ENCODE measurements at regions not wholly inside any gene's neighbourhood (a gene's known extent, or its start where the extent isn't known, plus 50 kb on each side); places are given as distances from the start of the nearest gene placed in this dataset.
A peak's percentile ranks its signal among the peaks of the same experiment; 100 is the strongest.

DNA sequence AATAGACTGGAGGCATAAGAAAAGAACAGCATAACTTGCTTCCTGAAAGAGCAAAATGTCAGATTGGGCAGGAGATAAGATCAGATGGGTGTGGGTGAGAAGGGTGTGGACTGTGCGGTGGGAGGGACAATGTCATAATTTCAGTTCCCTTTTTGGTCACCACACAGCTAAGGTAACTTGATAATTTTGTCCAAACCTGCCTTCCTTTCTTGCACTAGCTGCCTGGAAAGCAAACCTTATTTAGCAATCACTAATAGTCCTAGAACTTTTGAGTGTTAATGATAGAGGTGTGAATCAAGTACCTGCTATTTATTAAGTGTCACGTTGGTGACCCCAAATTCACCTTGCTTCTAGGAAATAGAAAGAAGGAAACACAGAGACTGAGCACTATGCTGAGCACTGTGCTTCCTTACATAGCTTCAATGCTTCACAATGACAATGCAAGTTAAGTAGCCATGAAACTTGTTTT, 72.4 kb upstream of the SP4 start:
- H3K27me3 ChIP-seq (replicated peaks in 1 of 2; ENCODE audit: control insufficient read depth in 2 of 2, insufficient read depth in 2 of 2, low read length in 1 of 2), result no peaks in the 10 kb centered on the region
- H3K27ac ChIP-seq (ENCODE audit: control insufficient read depth, insufficient read depth), result peak overlapping the region; percentile 84
- H3K4me2 ChIP-seq (ENCODE audit: control insufficient read depth, insufficient read depth), result peak overlapping the region; percentile 33
- in situ Hi-C loops (cut with MboI) (loop anchor here (10.0 to 25.0 kb wide), 2 partner anchors 589 to 1118 kb away; partner anchors contain the start of gene CDCA7L), intact Hi-C loops (cut with micrococcal nuclease; ENCODE audit: unreplicated experiment) (loop anchor here (1.0 to 10.0 kb wide), 2 partner anchors 72 to 589 kb away; partner anchors contain the start of gene CDCA7L)
- no peak overlapping the region for H3K9ac ChIP-seq (ENCODE audit: control insufficient read depth, insufficient read depth, low read length)
- CTCF ChIA-PET, result interaction anchor here (0.7 to 2.0 kb wide), 5 partner anchors 9 to 99 kb away, joined by 3 to 8 read pairs (median 4); no protein-coding TSS in a partner anchor
- DNase-seq (ENCODE audit: low read depth, low spot score) (peak; percentile 97), FAIRE-seq (peak; percentile 80), ATAC-seq (peak; percentile 84)
- peaks cover 47% of the 10 kb centered on the region for H3K4me1 ChIP-seq (ENCODE audit: control insufficient read depth, insufficient read depth, low read length)
- WGBS (ENCODE audit: insufficient coverage, insufficient replicate concordance, low lambda C conversion rate, missing lambda C conversion rate), result 0% methylated on average over 2 of the region's 2 CpGs
- no peak overlapping the region for H2AFZ ChIP-seq (ENCODE audit: control insufficient read depth, low read depth, low read length)
- H3K4me3 ChIP-seq, result peak overlapping the region; percentile 8; the same call in 1 of the 2 replicates
- H3K36me3 ChIP-seq (ENCODE audit: control insufficient read depth in 2 of 2, insufficient read depth in 2 of 2, low read length in 1 of 2), result no peaks in the 10 kb centered on the region
- RAD21 ChIA-PET (ENCODE audit: unreplicated experiment), result interaction anchor here (0.5 to 2.8 kb wide), 14 partner anchors 10 to 584 kb away, joined by 3 to 18 read pairs (median 4); partner anchors contain the start of gene SP4
- POLR2A ChIA-PET, result interaction anchor here (0.6 to 1.3 kb wide), 5 partner anchors 9 to 257 kb away, joined by 3 to 13 read pairs (median 3); partner anchors contain the start of gene SP4
- SMC1A ChIA-PET (ENCODE audit: uncharacterized antibody, unreplicated experiment), result interaction anchor here (0.9 to 4.6 kb wide), 10 partner anchors 9 to 93 kb away, joined by 3 to 40 read pairs (median 7); partner anchors contain the start of gene SP4
- no TSS peak for BruUV-seq (replicated peaks)
- H4K20me1 ChIP-seq (ENCODE audit: control insufficient read depth, insufficient read depth), result no peaks in the 10 kb centered on the region
- no peaks in the 10 kb centered on the region for H3K79me2 ChIP-seq (ENCODE audit: control insufficient read depth, insufficient read depth, low read length)
- peaks cover 3% of the 10 kb centered on the region for H3K9me3 ChIP-seq (replicated peaks; ENCODE audit: control insufficient read depth, insufficient read depth, low read length)
- TF ChIP-seq TCF12 (IDR thresholded peaks at IDR 0.05; ENCODE audit: low read depth, low read length) (peak; percentile 76; the same call in 1 of the 2 replicates), NR2F1 (conservative IDR thresholded peaks at IDR 0.05) (peak; percentile 94), SREBF1 (IDR thresholded peaks at IDR 0.05; ENCODE audit: low read length) (no peak), ZNF622 (IDR thresholded peaks at IDR 0.05) (no peak), HDGF (IDR thresholded peaks at IDR 0.05) (peak; percentile 71; the same call in 1 of the 2 replicates), GATAD2B (conservative IDR thresholded peaks at IDR 0.05; ENCODE audit: low read depth) (peak; percentile 48; the same call in 1 of the 2 replicates), KAT2A (conservative IDR thresholded peaks at IDR 0.05; ENCODE audit: control insufficient read depth, low read depth, low read length) (no peak), EP300 (IDR thresholded peaks at IDR 0.05; ENCODE audit: borderline replicate concordance in 1 of 2, control insufficient read depth in 1 of 2, low read depth in 2 of 2, low read length in 2 of 2) (peak; percentile 92 to 98), REST (IDR thresholded peaks at IDR 0.05; ENCODE audit: low read depth, low read length) (no peak), STAT3 (IDR thresholded peaks at IDR 0.05; ENCODE audit: low read depth, low read length) (no peak), RAD21 (IDR thresholded peaks at IDR 0.05; ENCODE audit: insufficient read depth, low read depth, low read length) (0 out of 2 replicates have a peak, but pooled peaks have one; percentile 20), JUND (IDR thresholded peaks at IDR 0.05; ENCODE audit: low read depth, low read length) (peak; percentile 67; the same call in 1 of the 2 replicates), POU2F2 (IDR thresholded peaks at IDR 0.05; ENCODE audit: borderline replicate concordance, low read depth, low read length) (peak; percentile 85; the same call in 2 of the 3 replicates), IKZF2 (IDR thresholded peaks at IDR 0.05) (peak; percentile 93 to 95)
- TF ChIP-seq, protein P1, sequence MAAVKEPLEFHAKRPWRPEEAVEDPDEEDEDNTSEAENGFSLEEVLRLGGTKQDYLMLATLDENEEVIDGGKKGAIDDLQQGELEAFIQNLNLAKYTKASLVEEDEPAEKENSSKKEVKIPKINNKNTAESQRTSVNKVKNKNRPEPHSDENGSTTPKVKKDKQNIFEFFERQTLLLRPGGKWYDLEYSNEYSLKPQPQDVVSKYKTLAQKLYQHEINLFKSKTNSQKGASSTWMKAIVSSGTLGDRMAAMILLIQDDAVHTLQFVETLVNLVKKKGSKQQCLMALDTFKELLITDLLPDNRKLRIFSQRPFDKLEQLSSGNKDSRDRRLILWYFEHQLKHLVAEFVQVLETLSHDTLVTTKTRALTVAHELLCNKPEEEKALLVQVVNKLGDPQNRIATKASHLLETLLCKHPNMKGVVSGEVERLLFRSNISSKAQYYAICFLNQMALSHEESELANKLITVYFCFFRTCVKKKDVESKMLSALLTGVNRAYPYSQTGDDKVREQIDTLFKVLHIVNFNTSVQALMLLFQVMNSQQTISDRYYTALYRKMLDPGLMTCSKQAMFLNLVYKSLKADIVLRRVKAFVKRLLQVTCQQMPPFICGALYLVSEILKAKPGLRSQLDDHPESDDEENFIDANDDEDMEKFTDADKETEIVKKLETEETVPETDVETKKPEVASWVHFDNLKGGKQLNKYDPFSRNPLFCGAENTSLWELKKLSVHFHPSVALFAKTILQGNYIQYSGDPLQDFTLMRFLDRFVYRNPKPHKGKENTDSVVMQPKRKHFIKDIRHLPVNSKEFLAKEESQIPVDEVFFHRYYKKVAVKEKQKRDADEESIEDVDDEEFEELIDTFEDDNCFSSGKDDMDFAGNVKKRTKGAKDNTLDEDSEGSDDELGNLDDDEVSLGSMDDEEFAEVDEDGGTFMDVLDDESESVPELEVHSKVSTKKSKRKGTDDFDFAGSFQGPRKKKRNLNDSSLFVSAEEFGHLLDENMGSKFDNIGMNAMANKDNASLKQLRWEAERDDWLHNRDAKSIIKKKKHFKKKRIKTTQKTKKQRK (IDR thresholded peaks at IDR 0.05; ENCODE audit: low read depth, low read length), result no peak
- TF ChIP-seq, protein P2, sequence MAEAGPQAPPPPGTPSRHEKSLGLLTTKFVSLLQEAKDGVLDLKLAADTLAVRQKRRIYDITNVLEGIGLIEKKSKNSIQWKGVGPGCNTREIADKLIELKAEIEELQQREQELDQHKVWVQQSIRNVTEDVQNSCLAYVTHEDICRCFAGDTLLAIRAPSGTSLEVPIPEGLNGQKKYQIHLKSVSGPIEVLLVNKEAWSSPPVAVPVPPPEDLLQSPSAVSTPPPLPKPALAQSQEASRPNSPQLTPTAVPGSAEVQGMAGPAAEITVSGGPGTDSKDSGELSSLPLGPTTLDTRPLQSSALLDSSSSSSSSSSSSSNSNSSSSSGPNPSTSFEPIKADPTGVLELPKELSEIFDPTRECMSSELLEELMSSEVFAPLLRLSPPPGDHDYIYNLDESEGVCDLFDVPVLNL (IDR thresholded peaks at IDR 0.05; ENCODE audit: low read depth, low read length), result no peak
